K562 (cell line): ENCODE measurements at regions not wholly inside any gene's neighbourhood (a gene's known extent, or its start where the extent isn't known, plus 50 kb on each side); places are given as distances from the start of the nearest gene placed in this dataset.

Experiments
- ELF4 ChIP-seq: fragments of 450-650 bp; formaldehyde crosslinking; IDR thresholded peaks from 2 replicates; pipeline ENCODE4 v1.4.0; 2022; ENCODE audit warnings: missing genetic modification characterization
- GATA2 ChIP-seq: sonication (generic); formaldehyde crosslinking; IDR thresholded peaks from 2 replicates; pipeline ENCODE4 v1.4.0; 2020; ENCODE audit warnings: mild to moderate bottlenecking, missing genetic modification reagents
- GATAD2B ChIP-seq: fragments of 450-650 bp; IDR thresholded peaks from 2 replicates; pipeline ENCODE4 v1.6.1; 2017; ENCODE audit warnings: mild to moderate bottlenecking, borderline replicate concordance
- MYBL2 ChIP-seq, 2 experiments: fragments of 450-650 bp in 1 of 2; sonication (generic) in 1 of 2; formaldehyde crosslinking in 1 of 2; IDR thresholded peaks; 2 replicates each; pipeline versions ENCODE4 v1.6.1 to v1.8.1; 2017 to 2022; ENCODE audit warnings: borderline replicate concordance in 1 of 2, inconsistent platforms in 1 of 2, low read depth in 1 of 2, mild to moderate bottlenecking in 1 of 2, missing genetic modification reagents in 1 of 2, moderate library complexity in 1 of 2
- POLR2A ChIP-seq: fragments of 450-650 bp; conservative IDR thresholded peaks from 2 replicates; pipeline ENCODE4 v1.6.1; 2016
- SIN3A ChIP-seq, 2 experiments: fragments of 150-350 bp in 1 of 2; IDR thresholded peaks; 2 replicates each; pipeline ENCODE4 v1.6.1; 2011 to 2016; ENCODE audit warnings: borderline replicate concordance in 2 of 2, low read depth in 2 of 2, low read length in 2 of 2, mild to moderate bottlenecking in 2 of 2, moderate library complexity in 2 of 2; ENCODE audit not compliant: control insufficient read depth in 1 of 2
- SMARCE1 ChIP-seq: fragments of 450-650 bp; IDR thresholded peaks from 2 replicates; pipeline ENCODE4 v1.7.1; 2016; ENCODE audit warnings: mild to moderate bottlenecking
- TF ChIP-seq, protein P1 (sequence below): fragments of 200-600 bp; sonication (generic); IDR thresholded peaks from one replicate; pipeline ENCODE4 v1.6.1; 2012; ENCODE audit warnings: mild to moderate bottlenecking, low read depth, low read length, inconsistent platforms
- TF ChIP-seq, protein P2 (sequence below), 2 experiments: fragments of 450-650 bp; formaldehyde crosslinking in 1 of 2; IDR thresholded peaks; 2 replicates each; pipeline versions ENCODE4 v1.4.0 to v1.6.1; 2014 to 2020; ENCODE audit warnings: mild to moderate bottlenecking in 2 of 2, borderline replicate concordance in 1 of 2, low read depth in 1 of 2
- TF ChIP-seq, protein P3 (sequence below): sonication (generic); formaldehyde crosslinking; IDR thresholded peaks from 2 replicates; pipeline ENCODE4 v1.4.0; 2020; ENCODE audit warnings: mild to moderate bottlenecking, missing genetic modification reagents

DNA sequence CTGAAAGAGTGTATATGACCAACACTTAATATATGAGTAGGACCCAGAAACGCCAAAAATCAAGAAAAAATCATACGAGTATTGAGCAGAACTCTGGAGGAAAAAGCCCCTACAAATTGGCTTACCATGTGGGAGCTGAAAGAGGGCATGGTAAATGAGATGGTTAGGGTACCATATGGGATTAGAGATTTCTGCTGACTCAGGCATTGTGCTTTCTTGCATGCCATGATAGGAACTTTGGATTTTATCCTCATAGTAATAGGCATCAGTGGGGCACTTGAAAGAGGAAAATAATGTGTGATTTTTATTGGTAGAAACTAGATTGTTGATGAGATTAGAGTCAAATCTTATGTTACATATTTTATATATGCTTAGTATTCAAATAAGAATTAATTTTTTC lies 271.1 kb downstream of the CBLN2 start:
- TF ChIP-seq, protein P1, sequence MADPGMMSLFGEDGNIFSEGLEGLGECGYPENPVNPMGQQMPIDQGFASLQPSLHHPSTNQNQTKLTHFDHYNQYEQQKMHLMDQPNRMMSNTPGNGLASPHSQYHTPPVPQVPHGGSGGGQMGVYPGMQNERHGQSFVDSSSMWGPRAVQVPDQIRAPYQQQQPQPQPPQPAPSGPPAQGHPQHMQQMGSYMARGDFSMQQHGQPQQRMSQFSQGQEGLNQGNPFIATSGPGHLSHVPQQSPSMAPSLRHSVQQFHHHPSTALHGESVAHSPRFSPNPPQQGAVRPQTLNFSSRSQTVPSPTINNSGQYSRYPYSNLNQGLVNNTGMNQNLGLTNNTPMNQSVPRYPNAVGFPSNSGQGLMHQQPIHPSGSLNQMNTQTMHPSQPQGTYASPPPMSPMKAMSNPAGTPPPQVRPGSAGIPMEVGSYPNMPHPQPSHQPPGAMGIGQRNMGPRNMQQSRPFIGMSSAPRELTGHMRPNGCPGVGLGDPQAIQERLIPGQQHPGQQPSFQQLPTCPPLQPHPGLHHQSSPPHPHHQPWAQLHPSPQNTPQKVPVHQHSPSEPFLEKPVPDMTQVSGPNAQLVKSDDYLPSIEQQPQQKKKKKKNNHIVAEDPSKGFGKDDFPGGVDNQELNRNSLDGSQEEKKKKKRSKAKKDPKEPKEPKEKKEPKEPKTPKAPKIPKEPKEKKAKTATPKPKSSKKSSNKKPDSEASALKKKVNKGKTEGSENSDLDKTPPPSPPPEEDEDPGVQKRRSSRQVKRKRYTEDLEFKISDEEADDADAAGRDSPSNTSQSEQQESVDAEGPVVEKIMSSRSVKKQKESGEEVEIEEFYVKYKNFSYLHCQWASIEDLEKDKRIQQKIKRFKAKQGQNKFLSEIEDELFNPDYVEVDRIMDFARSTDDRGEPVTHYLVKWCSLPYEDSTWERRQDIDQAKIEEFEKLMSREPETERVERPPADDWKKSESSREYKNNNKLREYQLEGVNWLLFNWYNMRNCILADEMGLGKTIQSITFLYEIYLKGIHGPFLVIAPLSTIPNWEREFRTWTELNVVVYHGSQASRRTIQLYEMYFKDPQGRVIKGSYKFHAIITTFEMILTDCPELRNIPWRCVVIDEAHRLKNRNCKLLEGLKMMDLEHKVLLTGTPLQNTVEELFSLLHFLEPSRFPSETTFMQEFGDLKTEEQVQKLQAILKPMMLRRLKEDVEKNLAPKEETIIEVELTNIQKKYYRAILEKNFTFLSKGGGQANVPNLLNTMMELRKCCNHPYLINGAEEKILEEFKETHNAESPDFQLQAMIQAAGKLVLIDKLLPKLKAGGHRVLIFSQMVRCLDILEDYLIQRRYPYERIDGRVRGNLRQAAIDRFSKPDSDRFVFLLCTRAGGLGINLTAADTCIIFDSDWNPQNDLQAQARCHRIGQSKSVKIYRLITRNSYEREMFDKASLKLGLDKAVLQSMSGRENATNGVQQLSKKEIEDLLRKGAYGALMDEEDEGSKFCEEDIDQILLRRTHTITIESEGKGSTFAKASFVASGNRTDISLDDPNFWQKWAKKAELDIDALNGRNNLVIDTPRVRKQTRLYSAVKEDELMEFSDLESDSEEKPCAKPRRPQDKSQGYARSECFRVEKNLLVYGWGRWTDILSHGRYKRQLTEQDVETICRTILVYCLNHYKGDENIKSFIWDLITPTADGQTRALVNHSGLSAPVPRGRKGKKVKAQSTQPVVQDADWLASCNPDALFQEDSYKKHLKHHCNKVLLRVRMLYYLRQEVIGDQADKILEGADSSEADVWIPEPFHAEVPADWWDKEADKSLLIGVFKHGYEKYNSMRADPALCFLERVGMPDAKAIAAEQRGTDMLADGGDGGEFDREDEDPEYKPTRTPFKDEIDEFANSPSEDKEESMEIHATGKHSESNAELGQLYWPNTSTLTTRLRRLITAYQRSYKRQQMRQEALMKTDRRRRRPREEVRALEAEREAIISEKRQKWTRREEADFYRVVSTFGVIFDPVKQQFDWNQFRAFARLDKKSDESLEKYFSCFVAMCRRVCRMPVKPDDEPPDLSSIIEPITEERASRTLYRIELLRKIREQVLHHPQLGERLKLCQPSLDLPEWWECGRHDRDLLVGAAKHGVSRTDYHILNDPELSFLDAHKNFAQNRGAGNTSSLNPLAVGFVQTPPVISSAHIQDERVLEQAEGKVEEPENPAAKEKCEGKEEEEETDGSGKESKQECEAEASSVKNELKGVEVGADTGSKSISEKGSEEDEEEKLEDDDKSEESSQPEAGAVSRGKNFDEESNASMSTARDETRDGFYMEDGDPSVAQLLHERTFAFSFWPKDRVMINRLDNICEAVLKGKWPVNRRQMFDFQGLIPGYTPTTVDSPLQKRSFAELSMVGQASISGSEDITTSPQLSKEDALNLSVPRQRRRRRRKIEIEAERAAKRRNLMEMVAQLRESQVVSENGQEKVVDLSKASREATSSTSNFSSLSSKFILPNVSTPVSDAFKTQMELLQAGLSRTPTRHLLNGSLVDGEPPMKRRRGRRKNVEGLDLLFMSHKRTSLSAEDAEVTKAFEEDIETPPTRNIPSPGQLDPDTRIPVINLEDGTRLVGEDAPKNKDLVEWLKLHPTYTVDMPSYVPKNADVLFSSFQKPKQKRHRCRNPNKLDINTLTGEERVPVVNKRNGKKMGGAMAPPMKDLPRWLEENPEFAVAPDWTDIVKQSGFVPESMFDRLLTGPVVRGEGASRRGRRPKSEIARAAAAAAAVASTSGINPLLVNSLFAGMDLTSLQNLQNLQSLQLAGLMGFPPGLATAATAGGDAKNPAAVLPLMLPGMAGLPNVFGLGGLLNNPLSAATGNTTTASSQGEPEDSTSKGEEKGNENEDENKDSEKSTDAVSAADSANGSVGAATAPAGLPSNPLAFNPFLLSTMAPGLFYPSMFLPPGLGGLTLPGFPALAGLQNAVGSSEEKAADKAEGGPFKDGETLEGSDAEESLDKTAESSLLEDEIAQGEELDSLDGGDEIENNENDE: no peak
- TF ChIP-seq, protein P2, sequence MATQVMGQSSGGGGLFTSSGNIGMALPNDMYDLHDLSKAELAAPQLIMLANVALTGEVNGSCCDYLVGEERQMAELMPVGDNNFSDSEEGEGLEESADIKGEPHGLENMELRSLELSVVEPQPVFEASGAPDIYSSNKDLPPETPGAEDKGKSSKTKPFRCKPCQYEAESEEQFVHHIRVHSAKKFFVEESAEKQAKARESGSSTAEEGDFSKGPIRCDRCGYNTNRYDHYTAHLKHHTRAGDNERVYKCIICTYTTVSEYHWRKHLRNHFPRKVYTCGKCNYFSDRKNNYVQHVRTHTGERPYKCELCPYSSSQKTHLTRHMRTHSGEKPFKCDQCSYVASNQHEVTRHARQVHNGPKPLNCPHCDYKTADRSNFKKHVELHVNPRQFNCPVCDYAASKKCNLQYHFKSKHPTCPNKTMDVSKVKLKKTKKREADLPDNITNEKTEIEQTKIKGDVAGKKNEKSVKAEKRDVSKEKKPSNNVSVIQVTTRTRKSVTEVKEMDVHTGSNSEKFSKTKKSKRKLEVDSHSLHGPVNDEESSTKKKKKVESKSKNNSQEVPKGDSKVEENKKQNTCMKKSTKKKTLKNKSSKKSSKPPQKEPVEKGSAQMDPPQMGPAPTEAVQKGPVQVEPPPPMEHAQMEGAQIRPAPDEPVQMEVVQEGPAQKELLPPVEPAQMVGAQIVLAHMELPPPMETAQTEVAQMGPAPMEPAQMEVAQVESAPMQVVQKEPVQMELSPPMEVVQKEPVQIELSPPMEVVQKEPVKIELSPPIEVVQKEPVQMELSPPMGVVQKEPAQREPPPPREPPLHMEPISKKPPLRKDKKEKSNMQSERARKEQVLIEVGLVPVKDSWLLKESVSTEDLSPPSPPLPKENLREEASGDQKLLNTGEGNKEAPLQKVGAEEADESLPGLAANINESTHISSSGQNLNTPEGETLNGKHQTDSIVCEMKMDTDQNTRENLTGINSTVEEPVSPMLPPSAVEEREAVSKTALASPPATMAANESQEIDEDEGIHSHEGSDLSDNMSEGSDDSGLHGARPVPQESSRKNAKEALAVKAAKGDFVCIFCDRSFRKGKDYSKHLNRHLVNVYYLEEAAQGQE (IDR thresholded peaks at IDR 0.05; ENCODE audit: borderline replicate concordance): no peak
- TF ChIP-seq, protein P2 (CRISPR knock-in tag; IDR thresholded peaks at IDR 0.05; ENCODE audit: low read depth): no peak
- TF ChIP-seq SMARCE1 (no peak), MYBL2 (IDR thresholded peaks at IDR 0.05; ENCODE audit: low read depth) (no peak), MYBL2 (CRISPR knock-in tag; IDR thresholded peaks at IDR 0.05; ENCODE audit: borderline replicate concordance) (no peak), POLR2A (no peak), GATA2 (no peak), SIN3A (IDR thresholded peaks at IDR 0.05; ENCODE audit: borderline replicate concordance in 2 of 2, control insufficient read depth in 1 of 2, low read depth in 2 of 2, low read length in 2 of 2) (no peak), GATAD2B (no peak), ELF4 (no peak)
- TF ChIP-seq, protein P3, sequence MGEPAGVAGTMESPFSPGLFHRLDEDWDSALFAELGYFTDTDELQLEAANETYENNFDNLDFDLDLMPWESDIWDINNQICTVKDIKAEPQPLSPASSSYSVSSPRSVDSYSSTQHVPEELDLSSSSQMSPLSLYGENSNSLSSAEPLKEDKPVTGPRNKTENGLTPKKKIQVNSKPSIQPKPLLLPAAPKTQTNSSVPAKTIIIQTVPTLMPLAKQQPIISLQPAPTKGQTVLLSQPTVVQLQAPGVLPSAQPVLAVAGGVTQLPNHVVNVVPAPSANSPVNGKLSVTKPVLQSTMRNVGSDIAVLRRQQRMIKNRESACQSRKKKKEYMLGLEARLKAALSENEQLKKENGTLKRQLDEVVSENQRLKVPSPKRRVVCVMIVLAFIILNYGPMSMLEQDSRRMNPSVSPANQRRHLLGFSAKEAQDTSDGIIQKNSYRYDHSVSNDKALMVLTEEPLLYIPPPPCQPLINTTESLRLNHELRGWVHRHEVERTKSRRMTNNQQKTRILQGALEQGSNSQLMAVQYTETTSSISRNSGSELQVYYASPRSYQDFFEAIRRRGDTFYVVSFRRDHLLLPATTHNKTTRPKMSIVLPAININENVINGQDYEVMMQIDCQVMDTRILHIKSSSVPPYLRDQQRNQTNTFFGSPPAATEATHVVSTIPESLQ (CRISPR knock-in tag): no peak
